ENCODE measurements at regions not wholly inside any gene's neighbourhood (a gene's known extent, or its start where the extent isn't known, plus 50 kb on each side); places are given as distances from the start of the nearest gene placed in this dataset.

DNA sequence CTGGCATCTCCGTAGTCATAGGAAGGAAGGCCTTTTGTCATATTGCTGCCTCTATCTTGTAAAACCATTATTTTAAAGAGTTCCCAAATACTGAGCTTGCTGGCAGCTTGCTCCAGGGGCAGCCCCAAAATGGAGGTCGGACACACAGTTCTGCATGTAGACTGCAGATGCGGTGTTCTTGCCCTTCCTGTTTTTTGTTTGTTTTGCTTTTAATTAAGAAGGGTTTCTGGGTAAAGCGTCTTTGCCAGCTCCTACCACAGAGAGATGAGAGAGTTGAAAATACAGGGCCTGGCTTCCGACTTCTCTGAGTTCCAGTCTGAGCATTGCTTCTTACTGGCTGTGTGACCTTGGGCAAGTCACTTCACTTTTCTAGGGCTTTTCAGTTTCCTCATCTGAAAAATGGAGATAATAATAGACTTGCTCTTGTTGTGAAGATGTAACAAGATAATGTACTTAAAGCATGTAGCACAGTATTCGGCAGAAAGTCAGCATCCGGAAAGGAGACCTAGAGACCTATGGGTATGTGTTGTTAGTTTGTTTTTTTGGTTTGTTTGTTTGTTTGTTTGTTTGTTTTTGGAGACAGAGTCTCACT lies 67.8 kb upstream of the GSE1 start:
- no peak overlapping the region for H3K27ac Mint-ChIP-seq (ENCODE audit: unreplicated experiment)
- Histone ChIP-seq H3K9me3 (ENCODE audit: insufficient read depth, low read depth, low read length) (no peaks in the 10 kb centered on the region), H3K27ac (ENCODE audit: low read depth, low read length) (no peak overlapping the region), H3K79me2 (ENCODE audit: insufficient read depth, low read length) (no peaks in the 10 kb centered on the region), H3K36me3 (ENCODE audit: insufficient read depth, low read length) (no peaks in the 10 kb centered on the region), H3K27me3 (ENCODE audit: insufficient read depth, low read length) (no peaks in the 10 kb centered on the region), H3K9ac (ENCODE audit: low read length) (no peak overlapping the region), H4K20me1 (ENCODE audit: insufficient read depth, low read length) (peaks cover 51% of the 10 kb centered on the region), H3K4me2 (ENCODE audit: low read length) (no peak overlapping the region), H3K4me3 (ENCODE audit: insufficient read depth, low read depth, low read length) (no peak overlapping the region), H2AFZ (ENCODE audit: low read depth, low read length) (no peak overlapping the region), H3K4me1 (ENCODE audit: insufficient read depth, low read length) (no peaks in the 10 kb centered on the region)
- H3K27me3 Mint-ChIP-seq (ENCODE audit: low read depth, unreplicated experiment) = peaks cover 30% of the 10 kb centered on the region
- no peak for FAIRE-seq
- TF ChIP-seq, protein P1, sequence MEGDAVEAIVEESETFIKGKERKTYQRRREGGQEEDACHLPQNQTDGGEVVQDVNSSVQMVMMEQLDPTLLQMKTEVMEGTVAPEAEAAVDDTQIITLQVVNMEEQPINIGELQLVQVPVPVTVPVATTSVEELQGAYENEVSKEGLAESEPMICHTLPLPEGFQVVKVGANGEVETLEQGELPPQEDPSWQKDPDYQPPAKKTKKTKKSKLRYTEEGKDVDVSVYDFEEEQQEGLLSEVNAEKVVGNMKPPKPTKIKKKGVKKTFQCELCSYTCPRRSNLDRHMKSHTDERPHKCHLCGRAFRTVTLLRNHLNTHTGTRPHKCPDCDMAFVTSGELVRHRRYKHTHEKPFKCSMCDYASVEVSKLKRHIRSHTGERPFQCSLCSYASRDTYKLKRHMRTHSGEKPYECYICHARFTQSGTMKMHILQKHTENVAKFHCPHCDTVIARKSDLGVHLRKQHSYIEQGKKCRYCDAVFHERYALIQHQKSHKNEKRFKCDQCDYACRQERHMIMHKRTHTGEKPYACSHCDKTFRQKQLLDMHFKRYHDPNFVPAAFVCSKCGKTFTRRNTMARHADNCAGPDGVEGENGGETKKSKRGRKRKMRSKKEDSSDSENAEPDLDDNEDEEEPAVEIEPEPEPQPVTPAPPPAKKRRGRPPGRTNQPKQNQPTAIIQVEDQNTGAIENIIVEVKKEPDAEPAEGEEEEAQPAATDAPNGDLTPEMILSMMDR (IDR thresholded peaks at IDR 0.05; ENCODE audit: insufficient read depth, low read depth, low read length) = no peak
- peaks cover 2% of the 10 kb centered on the region for H3K36me3 Mint-ChIP-seq (ENCODE audit: low read depth, unreplicated experiment)
- no peaks in the 10 kb centered on the region for H3K4me1 Mint-ChIP-seq (ENCODE audit: low read depth, unreplicated experiment)
- no peak overlapping the region for H3K4me3 Mint-ChIP-seq (ENCODE audit: unreplicated experiment)
- DNase-seq (ENCODE audit: low read depth) = no peak
- peaks cover 4% of the 10 kb centered on the region for H3K9me3 Mint-ChIP-seq (ENCODE audit: unreplicated experiment)

DNA sequence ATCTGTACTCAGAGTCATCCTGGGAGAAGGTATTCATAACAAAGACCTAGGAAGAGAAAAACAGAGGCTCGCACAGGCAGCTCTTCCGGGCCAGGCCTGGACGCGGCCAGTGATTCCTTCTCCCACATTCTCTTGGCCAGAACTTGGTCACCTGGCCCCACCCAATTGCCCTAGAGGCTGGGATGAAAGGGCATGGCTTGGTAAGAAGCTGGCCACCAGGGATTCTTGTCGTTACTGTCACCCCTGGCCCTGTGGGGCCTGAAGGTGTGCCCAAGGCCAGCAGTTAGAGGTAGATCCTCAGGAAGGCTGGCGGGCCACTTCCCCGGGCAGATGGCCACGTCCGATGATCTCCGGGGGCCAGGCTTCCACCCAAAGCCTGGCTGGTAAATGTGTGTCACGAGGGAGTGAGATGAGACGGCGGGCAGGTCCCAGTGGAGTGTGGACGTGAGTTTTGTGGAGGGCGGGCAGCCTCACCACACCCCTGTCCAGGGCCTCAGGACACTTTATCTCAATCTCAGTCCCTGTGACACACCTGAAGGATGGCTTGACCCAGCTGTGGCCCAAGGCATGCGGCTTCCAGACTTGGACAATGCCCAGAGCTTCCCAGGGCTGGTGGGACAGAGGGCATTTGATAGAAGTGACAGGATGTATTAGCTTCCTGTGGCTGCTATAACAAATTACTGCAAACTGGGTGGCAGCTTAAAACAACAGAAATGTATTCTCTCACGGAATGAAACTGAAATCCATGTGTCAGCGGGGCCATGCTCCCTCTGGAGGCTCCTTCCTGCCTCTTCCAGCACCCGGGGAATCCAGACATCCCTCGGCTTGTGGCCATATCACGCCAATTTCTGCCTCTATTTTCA lies 66.3 kb upstream of the GSE1 start:
- Histone ChIP-seq H3K79me2 (ENCODE audit: insufficient read depth, low read length) (no peaks in the 10 kb centered on the region), H3K27me3 (ENCODE audit: insufficient read depth, low read length) (no peaks in the 10 kb centered on the region), H3K9ac (ENCODE audit: low read length) (no peak overlapping the region), H4K20me1 (ENCODE audit: insufficient read depth, low read length) (peaks cover 44% of the 10 kb centered on the region), H3K27ac (ENCODE audit: low read depth, low read length) (no peak overlapping the region), H3K36me3 (ENCODE audit: insufficient read depth, low read length) (no peaks in the 10 kb centered on the region), H3K4me1 (ENCODE audit: insufficient read depth, low read length) (no peaks in the 10 kb centered on the region), H3K4me3 (ENCODE audit: insufficient read depth, low read depth, low read length) (no peak overlapping the region), H3K4me2 (ENCODE audit: low read length) (no peak overlapping the region), H3K9me3 (ENCODE audit: insufficient read depth, low read depth, low read length) (no peaks in the 10 kb centered on the region), H2AFZ (ENCODE audit: low read depth, low read length) (no peak overlapping the region)
- DNase-seq (ENCODE audit: low read depth) (no peak), FAIRE-seq (no peak)
- peaks cover 32% of the 10 kb centered on the region for H3K27me3 Mint-ChIP-seq (ENCODE audit: low read depth, unreplicated experiment)
- H3K4me1 Mint-ChIP-seq (ENCODE audit: low read depth, unreplicated experiment) = no peaks in the 10 kb centered on the region
- H3K27ac Mint-ChIP-seq (ENCODE audit: unreplicated experiment) = no peak overlapping the region
- H3K4me3 Mint-ChIP-seq (ENCODE audit: unreplicated experiment) = no peak overlapping the region
- H3K36me3 Mint-ChIP-seq (ENCODE audit: low read depth, unreplicated experiment) = peaks cover 2% of the 10 kb centered on the region
- no peak for TF ChIP-seq EZH2 (IDR thresholded peaks at IDR 0.05; ENCODE audit: insufficient read depth, low read length)
- TF ChIP-seq, protein P1 (IDR thresholded peaks at IDR 0.05; ENCODE audit: insufficient read depth, low read depth, low read length) = no peak
- peaks cover 4% of the 10 kb centered on the region for H3K9me3 Mint-ChIP-seq (ENCODE audit: unreplicated experiment)

DNA sequence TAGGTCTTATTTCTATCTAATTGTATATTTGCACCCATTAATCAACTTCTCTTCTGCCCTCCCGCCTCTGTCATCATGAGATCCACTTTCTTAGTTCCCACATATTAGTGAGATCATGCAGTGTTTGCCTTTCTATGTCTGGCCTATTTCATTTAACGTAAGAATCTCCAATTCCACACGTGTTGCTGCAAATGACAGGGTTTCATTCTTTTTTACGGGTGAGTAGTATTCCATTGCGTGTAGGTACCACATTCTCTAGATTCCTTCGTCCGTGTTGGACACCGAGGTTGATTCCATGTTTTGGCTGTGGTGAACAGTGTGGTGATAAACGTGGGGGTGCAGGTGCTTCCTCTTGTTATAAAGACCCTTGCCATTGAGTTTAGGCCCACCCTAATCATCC lies 64.7 kb upstream of the GSE1 start:
- DNase-seq (ENCODE audit: low read depth) = no peak
- Histone ChIP-seq H3K36me3 (ENCODE audit: insufficient read depth, low read length) (no peaks in the 10 kb centered on the region), H4K20me1 (ENCODE audit: insufficient read depth, low read length) (peaks cover 33% of the 10 kb centered on the region), H3K4me2 (ENCODE audit: low read length) (no peak overlapping the region), H3K9me3 (ENCODE audit: insufficient read depth, low read depth, low read length) (no peaks in the 10 kb centered on the region), H3K79me2 (ENCODE audit: insufficient read depth, low read length) (no peaks in the 10 kb centered on the region), H3K4me3 (ENCODE audit: insufficient read depth, low read depth, low read length) (no peak overlapping the region), H3K9ac (ENCODE audit: low read length) (no peak overlapping the region), H3K27ac (ENCODE audit: low read depth, low read length) (no peak overlapping the region), H3K27me3 (ENCODE audit: insufficient read depth, low read length) (no peaks in the 10 kb centered on the region), H3K4me1 (ENCODE audit: insufficient read depth, low read length) (peaks cover under 1% of the 10 kb centered on the region), H2AFZ (ENCODE audit: low read depth, low read length) (no peak overlapping the region)
- H3K36me3 Mint-ChIP-seq (ENCODE audit: low read depth, unreplicated experiment) = peaks cover 2% of the 10 kb centered on the region
- H3K27ac Mint-ChIP-seq (ENCODE audit: unreplicated experiment) = no peak overlapping the region
- TF ChIP-seq, protein P1 (IDR thresholded peaks at IDR 0.05; ENCODE audit: insufficient read depth, low read depth, low read length) = no peak
- no peak for TF ChIP-seq EZH2 (IDR thresholded peaks at IDR 0.05; ENCODE audit: insufficient read depth, low read length)
- no peak for FAIRE-seq
- no peaks in the 10 kb centered on the region for H3K4me1 Mint-ChIP-seq (ENCODE audit: low read depth, unreplicated experiment)
- H3K4me3 Mint-ChIP-seq (ENCODE audit: unreplicated experiment) = no peak overlapping the region
- peaks cover 4% of the 10 kb centered on the region for H3K9me3 Mint-ChIP-seq (ENCODE audit: unreplicated experiment)
- H3K27me3 Mint-ChIP-seq (ENCODE audit: low read depth, unreplicated experiment) = peaks cover 32% of the 10 kb centered on the region
